ENCODE measurements at regions not wholly inside any gene's neighbourhood (a gene's known extent, or its start where the extent isn't known, plus 50 kb on each side); places are given as distances from the start of the nearest gene placed in this dataset.
"Not testable (repeated sequence)": the region's sequence is repeated elsewhere in the genome, so short reads cannot be mapped to it uniquely, and the experiment has no call there.

GRCh38 chr2:131686894-131687238, 159.2 kb downstream of the CCDC74A start:
- POLR2A ChIA-PET; DNase-seq (ENCODE audit: extremely low spot score): not testable (repeated sequence)
- CTCF ChIA-PET: interaction anchor here (0.7 to 3.0 kb wide), 2 partner anchors 14 kb away, joined by 3 to 20 read pairs; no protein-coding TSS in a partner anchor

- POLR2A ChIA-PET; CTCF ChIA-PET; DNase-seq (ENCODE audit: extremely low spot score): not testable (repeated sequence)
Observed at GRCh38 chr2:131689066-131689465, 161.4 kb downstream of the CCDC74A start.

- DNase-seq (ENCODE audit: extremely low spot score); CTCF ChIA-PET; POLR2A ChIA-PET: not testable (repeated sequence)
Observed at GRCh38 chr2:131711268-131711667, 183.6 kb downstream of the CCDC74A start.

- CTCF ChIA-PET, POLR2A ChIA-PET: not testable (repeated sequence)
Observed at GRCh38 chr2:131717907-131718306, 190.2 kb downstream of the CCDC74A start.

GRCh38 chr2:131721163-131721562, 193.5 kb downstream of the CCDC74A start:
- CTCF ChIA-PET; POLR2A ChIA-PET; DNase-seq (ENCODE audit: extremely low spot score): not testable (repeated sequence)

More at GRCh38 chr2:131717907-131718306, 190.2 kb downstream of the CCDC74A start:
- DNase-seq (ENCODE audit: extremely low spot score): not testable (repeated sequence)

GRCh38 chr2:131722256-131722655, 194.6 kb downstream of the CCDC74A start:
- POLR2A ChIA-PET: not testable (repeated sequence)

GRCh38 chr2:131724019-131724418, 196.3 kb downstream of the CCDC74A start:
- no peak for TF ChIP-seq CTCF (IDR thresholded peaks at IDR 0.05; ENCODE audit: control extremely low read depth, extremely low read depth, low read depth, missing control alignments)
- DNase-seq (ENCODE audit: extremely low spot score): no peak
- ChIA-PET CTCF (interaction anchor here (0.8 kb wide), 1 partner anchor 33 kb away, joined by 3 read pairs; no protein-coding TSS in a partner anchor), POLR2A (no interaction called here)

More at GRCh38 chr2:131722256-131722655, 194.6 kb downstream of the CCDC74A start:
- CTCF ChIA-PET; DNase-seq (ENCODE audit: extremely low spot score): not testable (repeated sequence)

- CTCF ChIA-PET; DNase-seq (ENCODE audit: extremely low spot score); POLR2A ChIA-PET: not testable (repeated sequence)
Observed at GRCh38 chr2:131728451-131728850, 200.8 kb downstream of the CCDC74A start.

- DNase-seq (ENCODE audit: extremely low spot score); CTCF ChIA-PET; POLR2A ChIA-PET: not testable (repeated sequence)
Observed at GRCh38 chr2:131733530-131733929, 205.8 kb downstream of the CCDC74A start.

GRCh38 chr2:131736406-131736805, 208.7 kb downstream of the CCDC74A start:
- DNase-seq (ENCODE audit: extremely low spot score); CTCF ChIA-PET: not testable (repeated sequence)
- POLR2A ChIA-PET: interaction anchor here (0.6 kb wide), 1 partner anchor 46 kb away, joined by 3 read pairs; no protein-coding TSS in a partner anchor

GRCh38 chr2:131738533-131738932, 210.8 kb downstream of the CCDC74A start:
- CTCF ChIA-PET; DNase-seq (ENCODE audit: extremely low spot score); POLR2A ChIA-PET: not testable (repeated sequence)

GRCh38 chr2:131738996-131739434, 211.3 kb downstream of the CCDC74A start:
- CTCF ChIA-PET; POLR2A ChIA-PET; DNase-seq (ENCODE audit: extremely low spot score): not testable (repeated sequence)

GRCh38 chr2:131753640-131754561, 226.2 kb downstream of the CCDC74A start:
- no peak for DNase-seq (ENCODE audit: extremely low spot score)
- no peak for TF ChIP-seq CTCF (IDR thresholded peaks at IDR 0.05; ENCODE audit: control extremely low read depth, extremely low read depth, low read depth, missing control alignments)
- ChIA-PET CTCF (no interaction called here), POLR2A (no interaction called here)

Data from GM10248 (cell line).